AG09319 (cell line): ENCODE measurements at regions not wholly inside any gene's neighbourhood (a gene's known extent, or its start where the extent isn't known, plus 50 kb on each side); places are given as distances from the start of the nearest gene placed in this dataset.

Experiments
- DNase-seq: peaks from one replicate; pipeline ENCODE4 v3.0.0-alpha.2; 2010; ENCODE audit warnings: low read depth; ENCODE audit errors: extremely low read depth
- CTCF ChIP-seq: IDR thresholded peaks from 2 replicates; pipeline ENCODE4 v1.5.1; 2011; ENCODE audit warnings: low read depth, mild to moderate bottlenecking, inconsistent platforms, low read length, moderate library complexity

- DNase-seq = no peak
Measured at GRCh38 chr6:98136333-98136732, 698.0 kb upstream of the POU3F2 start.

GRCh38 chr6:98137391-98137790 is 697.0 kb upstream of the POU3F2 start:
- TF ChIP-seq CTCF = no peak
- DNase-seq = no peak

More at GRCh38 chr6:98136333-98136732, 698.0 kb upstream of the POU3F2 start:
- TF ChIP-seq CTCF = no peak

- no peak for TF ChIP-seq CTCF
- DNase-seq = no peak
Measured at GRCh38 chr6:98142839-98143238, 691.5 kb upstream of the POU3F2 start.

GRCh38 chr6:98146656-98147055 is 687.7 kb upstream of the POU3F2 start:
- no peak for DNase-seq
- no peak for TF ChIP-seq CTCF

GRCh38 chr6:98156580-98156979 is 677.8 kb upstream of the POU3F2 start:
- TF ChIP-seq CTCF = no peak
- DNase-seq = no peak

GRCh38 chr6:98179606-98180005 is 654.8 kb upstream of the POU3F2 start:
- no peak for DNase-seq
- TF ChIP-seq CTCF = no peak

- TF ChIP-seq CTCF = no peak
- no peak for DNase-seq
Measured at GRCh38 chr6:98200084-98200483, 634.3 kb upstream of the POU3F2 start.
